PFSK-1 (cell line): ENCODE measurements at regions not wholly inside any gene's neighbourhood (a gene's known extent, or its start where the extent isn't known, plus 50 kb on each side); places are given as distances from the start of the nearest gene placed in this dataset.

ENCODE experiments used
- POLR2AphosphoS5 ChIP-seq: IDR thresholded peaks from 2 replicates; pipeline ENCODE4 v1.6.1; 2012; ENCODE audit warnings: low read depth, mild to moderate bottlenecking, control low read depth, low read length, moderate library complexity
- REST ChIP-seq, 2 experiments: IDR thresholded peaks; 2 replicates each; pipeline versions ENCODE4 v1.6.1 to v1.8.0; 2011 to 2012; ENCODE audit warnings: low read depth in 2 of 2, low read length in 2 of 2, control low read depth in 1 of 2, inconsistent platforms in 1 of 2, mild to moderate bottlenecking in 1 of 2, moderate library complexity in 1 of 2; ENCODE audit not compliant: insufficient read depth in 1 of 2

GRCh38 chr13:37410316-37410715 lies 188.3 kb downstream of the POSTN start:
- TF ChIP-seq POLR2AphosphoS5 (no peak), REST (IDR thresholded peaks at IDR 0.05; ENCODE audit: insufficient read depth in 1 of 2, low read depth in 2 of 2, low read length in 2 of 2) (no peak)
